Stromal cell of bone marrow (primary cell): ENCODE measurements at regions not wholly inside any gene's neighbourhood (a gene's known extent, or its start where the extent isn't known, plus 50 kb on each side); places are given as distances from the start of the nearest gene placed in this dataset.

ENCODE experiments used
- DNase-seq: peaks from one replicate; pipeline ENCODE4 v3.0.0-alpha.2; 2012; ENCODE audit warnings: low read depth

- peak; percentile 28 for DNase-seq
Observed at GRCh38 chr3:34793057-34793456, 846.3 kb upstream of the ARPP21 start.

GRCh38 chr3:34807611-34808010 lies 831.7 kb upstream of the ARPP21 start:
- DNase-seq, result no peak

DNA sequence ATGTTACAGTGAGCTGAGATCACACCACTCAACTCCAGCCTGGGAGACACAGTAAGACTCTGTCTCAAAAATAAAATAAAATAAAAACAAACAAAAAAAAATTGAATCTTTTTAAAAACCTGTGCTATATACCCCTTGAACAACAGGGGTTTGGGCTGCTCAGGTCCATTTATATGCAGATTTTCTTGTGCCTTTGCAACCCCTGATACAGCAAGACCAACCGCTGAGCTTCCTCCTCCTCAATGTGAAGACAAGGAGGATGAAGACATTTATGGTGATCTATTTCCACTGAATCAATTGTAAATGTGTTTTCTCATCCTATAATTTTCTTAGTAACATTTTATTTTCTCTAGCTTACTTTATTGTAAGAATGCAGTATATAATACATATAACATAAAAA lies 831.0 kb upstream of the ARPP21 start:
- no peak for DNase-seq

DNA sequence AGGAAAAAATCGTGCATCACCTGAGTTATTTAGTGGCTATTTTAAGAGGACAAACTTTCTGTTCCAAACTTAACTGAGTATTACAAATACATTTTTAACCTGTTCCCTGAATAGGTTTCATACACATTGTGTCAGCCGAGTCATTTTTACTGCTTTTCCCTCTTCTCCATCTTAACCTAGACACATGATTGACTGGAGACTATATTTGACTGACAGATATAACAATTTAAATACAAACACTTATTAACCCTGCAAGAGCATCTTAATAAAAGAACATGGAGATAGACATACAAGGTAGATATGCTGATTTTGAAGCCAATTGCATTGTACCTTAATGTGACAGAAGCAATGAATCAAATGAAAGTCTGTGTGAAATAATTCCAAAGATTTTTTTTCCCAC lies 810.5 kb upstream of the ARPP21 start:
- no peak for DNase-seq

- DNase-seq, result no peak
Observed at GRCh38 chr3:34832865-34833508, 806.3 kb upstream of the ARPP21 start.

- no peak for DNase-seq
Observed at GRCh38 chr3:34837848-34838741, 801.2 kb upstream of the ARPP21 start.

DNA sequence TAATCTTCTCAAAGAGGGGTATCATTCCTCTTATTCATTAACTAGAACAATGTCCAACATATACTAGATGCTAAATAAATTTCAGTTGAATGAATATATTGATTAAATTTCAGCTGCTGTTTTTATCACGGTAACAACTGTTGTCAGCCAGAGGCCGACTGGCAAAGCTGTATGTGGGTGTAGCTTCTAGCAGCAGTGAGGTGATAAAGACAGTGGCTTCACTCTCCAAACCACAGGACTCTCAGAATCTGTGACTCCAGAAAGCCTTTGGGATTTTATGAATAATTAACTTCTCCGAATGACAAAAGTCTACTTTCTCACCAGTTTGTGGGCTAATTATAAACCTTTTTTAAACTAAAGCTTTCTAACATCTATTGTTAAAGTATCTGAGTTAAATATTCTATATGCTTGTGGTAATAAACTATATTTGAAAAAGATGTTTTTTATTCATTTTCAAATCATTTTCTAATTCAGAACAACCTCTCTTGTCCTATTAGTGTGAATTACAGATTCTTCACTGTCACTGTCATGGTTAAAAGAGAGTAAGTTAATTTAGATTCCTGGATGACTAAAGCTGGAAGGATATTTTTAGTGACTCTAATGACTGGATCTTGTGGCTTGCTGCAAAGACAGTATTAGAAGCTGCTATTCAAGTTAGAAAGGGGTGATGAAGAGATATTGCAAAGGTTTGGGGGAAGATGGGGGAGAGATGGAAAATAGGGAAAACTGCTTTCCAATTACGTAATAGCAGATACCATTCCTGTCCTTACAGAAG lies 796.4 kb upstream of the ARPP21 start:
- DNase-seq, result no peak

GRCh38 chr3:34844323-34844620 lies 795.1 kb upstream of the ARPP21 start:
- DNase-seq, result no peak

- no peak for DNase-seq
Observed at GRCh38 chr3:34851137-34851536, 788.2 kb upstream of the ARPP21 start.

DNA sequence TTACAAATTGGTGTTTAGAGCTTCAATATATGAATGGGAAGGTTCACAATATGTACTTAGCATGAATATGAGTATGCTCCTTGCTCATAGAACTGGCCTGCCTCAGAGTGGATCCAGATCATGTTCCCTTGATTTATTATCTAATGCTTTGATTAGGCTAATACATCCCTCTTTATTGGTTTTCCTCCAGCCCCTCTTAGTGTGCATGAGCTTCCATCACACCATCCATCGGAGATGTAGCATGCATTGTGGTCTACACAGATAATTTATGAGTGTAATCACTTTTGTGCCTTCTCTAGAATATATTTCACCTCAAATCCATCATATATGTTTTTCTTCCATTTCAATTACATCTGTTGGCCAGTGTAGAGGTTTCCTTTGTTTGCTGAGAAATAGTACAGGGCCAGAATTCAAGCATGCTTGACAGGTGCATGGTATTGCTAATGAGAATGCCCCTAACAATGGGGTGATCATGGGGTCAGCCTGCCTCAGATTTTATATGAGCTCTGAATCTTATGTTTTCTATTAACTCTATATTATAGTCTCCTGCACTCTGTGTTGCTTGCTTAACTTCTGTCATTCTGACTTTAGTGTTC lies 786.4 kb upstream of the ARPP21 start:
- no peak for DNase-seq

DNA sequence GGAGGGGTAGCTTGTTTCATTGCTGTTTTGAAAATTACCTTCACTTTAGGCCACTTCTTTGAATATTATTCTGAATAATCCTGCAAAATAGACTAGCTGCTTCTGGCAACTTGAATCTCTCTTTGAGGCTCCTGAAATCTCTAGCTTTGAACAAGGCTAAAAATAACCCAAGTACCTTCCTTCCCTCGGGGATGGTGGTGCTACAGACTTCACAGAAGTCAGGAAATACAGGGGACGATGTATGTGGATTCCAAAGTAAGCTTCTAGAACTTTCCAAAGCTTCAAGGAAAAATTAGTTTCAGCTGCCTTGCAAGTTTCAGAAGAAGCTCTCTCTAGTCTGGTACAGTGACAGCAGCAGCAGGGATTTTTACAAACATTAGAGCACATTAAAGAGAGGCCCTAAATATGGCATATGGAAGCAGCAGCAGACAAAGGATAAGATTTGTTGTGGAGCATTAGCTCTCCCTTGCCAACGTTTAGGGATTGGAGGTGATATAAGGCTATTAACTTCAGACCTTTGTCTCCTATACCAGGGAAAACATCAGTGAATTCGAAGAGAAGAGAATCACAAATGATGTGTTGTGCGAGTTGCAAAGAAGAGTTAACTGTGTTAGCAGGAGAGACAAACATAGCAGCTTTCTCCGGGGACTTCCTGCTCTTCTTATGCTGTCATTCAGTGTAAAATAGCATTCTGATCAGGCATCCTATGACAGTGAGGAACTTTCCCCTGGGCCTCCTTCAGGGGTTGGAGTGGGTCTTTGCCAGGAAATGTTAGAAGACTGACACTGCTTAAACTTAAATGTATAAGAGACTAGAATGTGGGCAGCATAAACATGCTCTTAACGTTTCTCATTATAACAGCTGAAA lies 783.0 kb upstream of the ARPP21 start:
- DNase-seq, result no peak

DNA sequence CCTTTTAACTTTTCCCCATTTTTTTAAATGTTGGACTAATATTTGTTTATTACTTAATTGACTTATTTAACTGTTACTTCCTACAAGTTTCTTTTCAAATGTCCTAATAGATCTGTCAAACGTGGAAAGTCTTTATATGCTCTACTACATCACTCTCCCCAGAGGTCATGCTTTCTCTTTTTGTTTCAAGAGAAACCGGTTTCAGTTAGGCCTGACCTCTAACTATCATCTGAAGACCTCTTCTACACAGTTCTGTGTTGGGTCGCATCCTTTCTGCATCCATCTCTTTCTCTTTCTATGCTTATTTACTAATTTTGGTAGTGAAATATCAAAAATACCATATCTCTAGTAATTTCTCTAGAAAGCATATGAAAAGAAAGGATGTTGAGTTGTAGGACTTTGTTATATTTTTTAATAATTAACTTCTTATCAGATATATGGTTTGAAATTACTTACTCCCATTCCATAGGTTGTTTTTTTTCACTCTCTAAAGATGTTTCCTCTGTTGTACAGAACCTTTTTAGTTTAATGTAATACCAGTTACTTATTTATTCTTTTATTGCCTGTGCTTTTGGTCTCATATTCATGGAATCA lies 781.2 kb upstream of the ARPP21 start:
- DNase-seq, result no peak

- DNase-seq, result no peak
Observed at GRCh38 chr3:34859746-34860145, 779.6 kb upstream of the ARPP21 start.

GRCh38 chr3:34862456-34862855 lies 776.9 kb upstream of the ARPP21 start:
- DNase-seq, result no peak

DNA sequence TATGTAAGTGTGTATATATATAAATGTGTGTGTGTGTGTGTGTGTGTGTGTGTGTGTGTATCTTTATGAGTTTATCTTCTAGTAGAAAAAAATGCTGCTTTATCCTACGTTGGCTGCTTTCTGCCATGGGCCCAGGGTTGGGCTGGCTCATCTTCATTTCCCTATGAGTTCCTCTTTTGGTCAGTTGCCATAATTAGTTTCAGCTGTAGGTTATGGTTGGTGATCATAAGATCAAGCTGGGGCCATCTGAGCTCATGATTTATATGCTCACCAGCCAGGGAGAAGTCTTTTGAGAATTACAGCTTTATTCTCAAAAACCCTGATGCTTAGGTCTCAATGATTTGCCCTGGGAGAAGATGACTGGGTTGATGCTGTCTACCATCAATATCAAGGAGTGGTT lies 775.8 kb upstream of the ARPP21 start:
- DNase-seq, result no peak

DNA sequence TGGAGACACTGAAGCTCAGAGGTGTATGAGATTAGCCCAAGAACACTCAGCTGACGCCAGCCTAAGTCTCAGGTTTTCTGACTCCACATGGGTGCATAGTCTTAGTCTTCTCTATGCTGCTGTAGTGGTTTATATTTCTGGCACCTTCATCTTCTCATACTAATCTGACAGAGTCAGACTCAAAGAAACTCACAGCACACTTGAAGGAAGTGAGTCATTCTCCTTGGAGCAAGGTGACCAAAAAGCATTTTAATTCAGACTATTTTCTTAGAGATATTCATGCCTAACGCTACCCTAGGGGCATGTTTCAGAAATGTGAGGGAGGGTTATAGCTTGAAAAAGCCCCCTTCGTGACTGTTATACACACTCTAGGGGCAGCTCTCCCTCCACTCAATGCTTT lies 775.3 kb upstream of the ARPP21 start:
- DNase-seq, result no peak

DNA sequence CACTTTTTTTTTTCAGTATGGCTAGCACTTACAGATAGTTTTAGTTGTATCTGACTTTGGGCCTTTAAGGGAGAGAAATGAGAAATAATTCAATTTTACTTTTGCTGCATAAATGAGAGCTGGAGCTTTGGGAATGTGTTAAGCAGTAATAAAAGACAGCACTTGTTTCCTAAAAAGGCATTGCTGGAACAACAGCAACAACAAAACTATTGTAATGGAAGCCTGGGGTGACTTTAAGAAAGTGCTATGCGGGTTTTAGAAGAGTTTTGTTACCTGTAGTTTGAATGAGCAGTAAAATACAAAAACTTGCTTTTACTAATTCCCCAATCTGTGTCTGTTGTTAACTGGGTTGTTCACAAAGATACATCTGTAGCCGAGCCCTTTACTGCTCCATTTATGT lies 774.0 kb upstream of the ARPP21 start:
- no peak for DNase-seq

GRCh38 chr3:34868935-34869334 lies 770.4 kb upstream of the ARPP21 start:
- DNase-seq, result no peak

DNA sequence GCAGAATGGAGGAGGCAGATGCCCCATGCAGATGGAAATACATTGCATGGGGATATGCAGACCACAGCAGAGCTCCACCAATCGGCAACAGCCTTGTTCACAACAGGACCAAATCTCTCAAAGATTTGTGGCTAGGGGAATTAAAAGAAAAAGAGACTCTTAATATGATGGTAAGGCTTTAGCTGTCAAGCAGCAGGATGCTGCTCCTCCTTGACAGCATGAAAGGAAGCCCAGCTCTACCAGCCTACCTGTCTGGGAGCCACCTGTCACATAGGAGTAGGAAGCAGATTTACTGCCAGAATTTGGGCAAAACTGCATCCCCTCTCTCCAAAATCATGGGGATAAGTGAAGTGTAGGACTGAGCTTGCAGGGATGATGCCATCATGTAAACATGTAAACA lies 769.6 kb upstream of the ARPP21 start:
- DNase-seq, result no peak

- no peak for DNase-seq
Observed at GRCh38 chr3:34872406-34872805, 766.9 kb upstream of the ARPP21 start.

- no peak for DNase-seq
Observed at GRCh38 chr3:34876997-34877396, 762.3 kb upstream of the ARPP21 start.
